WTC11 (cell line): ENCODE measurements at regions not wholly inside any gene's neighbourhood (a gene's known extent, or its start where the extent isn't known, plus 50 kb on each side); places are given as distances from the start of the nearest gene placed in this dataset.

Source experiments
- ATAC-seq: fragments of 200-7000 bp; cut with Tn5 transposase; 2 replicates; pipeline ENCODE4 v1.10.0; 2021; ENCODE audit warnings: mild to moderate bottlenecking, moderate library complexity
- CTCF ChIA-PET: fragments of 300-600 bp; sonication (Branson Sonifier 250); formaldehyde crosslinking; loops from one replicate; lab custom pipeline; 2021; ENCODE audit warnings: antibody characterized with exemption; lab: Charles Lee
- POLR2A ChIA-PET: fragments of 350-600 bp; sonication (Branson Sonifier 250); formaldehyde crosslinking; loops from one replicate; lab custom pipeline; 2021; ENCODE audit warnings: antibody characterized with exemption; lab: Charles Lee
- DNase-seq: peaks from one replicate; pipeline ENCODE4 v3.0.0; 2021; ENCODE audit warnings: low spot score
- H3K27ac Mint-ChIP-seq: 2 replicates; pipeline ENCODE4 v1.8.0; 2021; ENCODE audit warnings: mixed read lengths
- H3K27me3 Mint-ChIP-seq: 2 replicates; pipeline ENCODE4 v1.8.0; 2021; ENCODE audit warnings: low read depth, mild to moderate bottlenecking, moderate library complexity, mixed read lengths
- H3K36me3 Mint-ChIP-seq: 2 replicates; pipeline ENCODE4 v1.8.0; 2021; ENCODE audit warnings: mixed read lengths
- H3K4me1 Mint-ChIP-seq: 2 replicates; pipeline ENCODE4 v1.8.0; 2022; ENCODE audit warnings: mixed read lengths
- H3K4me3 Mint-ChIP-seq: 2 replicates; pipeline ENCODE4 v1.8.0; 2021; ENCODE audit warnings: mild to moderate bottlenecking, moderate library complexity, mixed read lengths
- H3K9me3 Mint-ChIP-seq: 2 replicates; pipeline ENCODE4 v1.8.0; 2021; ENCODE audit warnings: mixed read lengths
- AFF4 ChIP-seq: sonication (generic); formaldehyde crosslinking; IDR thresholded peaks from 2 replicates; pipeline ENCODE4 v1.8.1; 2023; ENCODE audit warnings: mild to moderate bottlenecking, missing genetic modification reagents, borderline replicate concordance
- ATF1 ChIP-seq: sonication (generic); formaldehyde crosslinking; IDR thresholded peaks from 2 replicates; pipeline ENCODE4 v1.8.1; 2023; ENCODE audit warnings: mild to moderate bottlenecking, moderate library complexity, missing genetic modification reagents
- CREM ChIP-seq: sonication (generic); formaldehyde crosslinking; IDR thresholded peaks from 2 replicates; pipeline ENCODE4 v1.8.1; 2022; ENCODE audit warnings: mild to moderate bottlenecking, missing genetic modification reagents, moderate library complexity
- ETV6 ChIP-seq: sonication (generic); formaldehyde crosslinking; IDR thresholded peaks from 2 replicates; pipeline ENCODE4 v1.8.1; 2022; ENCODE audit warnings: mild to moderate bottlenecking, missing genetic modification reagents
- FOXP1 ChIP-seq: sonication (generic); formaldehyde crosslinking; IDR thresholded peaks from 2 replicates; pipeline ENCODE4 v1.8.0; 2022; ENCODE audit warnings: missing genetic modification reagents, mild to moderate bottlenecking, moderate library complexity, borderline replicate concordance
- FOXP4 ChIP-seq: sonication (generic); formaldehyde crosslinking; IDR thresholded peaks from 2 replicates; pipeline ENCODE4 v1.8.0; 2022; ENCODE audit warnings: mild to moderate bottlenecking, missing genetic modification reagents
- GABPB1 ChIP-seq: sonication (generic); formaldehyde crosslinking; IDR thresholded peaks from 2 replicates; pipeline ENCODE4 v1.8.1; 2023; ENCODE audit warnings: mild to moderate bottlenecking, missing genetic modification reagents
- GRHL2 ChIP-seq: fragments of 250-450 bp; sonication (Bioruptor Pico); IDR thresholded peaks from 2 replicates; pipeline ENCODE4 v1.8.0; 2022; ENCODE audit warnings: mild to moderate bottlenecking, moderate library complexity; ENCODE audit not compliant: insufficient replicate concordance, severe bottlenecking
- HMGXB4 ChIP-seq: sonication (generic); formaldehyde crosslinking; IDR thresholded peaks from 2 replicates; pipeline ENCODE4 v1.8.1; 2023; ENCODE audit warnings: mild to moderate bottlenecking, moderate library complexity, missing genetic modification reagents
- IRF2 ChIP-seq: sonication (generic); formaldehyde crosslinking; IDR thresholded peaks from 2 replicates; pipeline ENCODE4 v1.8.0; 2022; ENCODE audit warnings: low read depth, missing genetic modification reagents, borderline replicate concordance
- MLX ChIP-seq: sonication (generic); formaldehyde crosslinking; IDR thresholded peaks from 2 replicates; pipeline ENCODE4 v1.8.1; 2023; ENCODE audit warnings: mild to moderate bottlenecking, missing genetic modification reagents, moderate library complexity
- MXD4 ChIP-seq: fragments of 250-450 bp; sonication (Bioruptor Pico); IDR thresholded peaks from 2 replicates; pipeline ENCODE4 v1.8.0; 2021; ENCODE audit warnings: mild to moderate bottlenecking, moderate library complexity, borderline replicate concordance
- NR1H2 ChIP-seq: sonication (generic); formaldehyde crosslinking; IDR thresholded peaks from 2 replicates; pipeline ENCODE4 v1.9.0; 2021; ENCODE audit warnings: mild to moderate bottlenecking, moderate library complexity, missing genetic modification reagents
- RORB ChIP-seq: fragments of 250-450 bp; sonication (Bioruptor Pico); IDR thresholded peaks from 2 replicates; pipeline ENCODE4 v1.9.0; 2021; ENCODE audit warnings: mild to moderate bottlenecking
- SP1 ChIP-seq: sonication (generic); formaldehyde crosslinking; conservative IDR thresholded peaks from 2 replicates; pipeline ENCODE4 v1.8.1; 2022; ENCODE audit warnings: missing genetic modification reagents
- TP53 ChIP-seq: sonication (generic); formaldehyde crosslinking; IDR thresholded peaks from 2 replicates; pipeline ENCODE4 v1.8.1; 2023; ENCODE audit warnings: mild to moderate bottlenecking, missing genetic modification reagents
- ZBTB21 ChIP-seq: sonication (generic); formaldehyde crosslinking; IDR thresholded peaks from 2 replicates; pipeline ENCODE4 v1.8.1; 2023; ENCODE audit warnings: mild to moderate bottlenecking, missing genetic modification reagents, borderline replicate concordance
- ZNF532 ChIP-seq: fragments of 250-450 bp; sonication (Bioruptor Pico); IDR thresholded peaks from 2 replicates; pipeline ENCODE4 v1.9.0; 2021; ENCODE audit warnings: mild to moderate bottlenecking, borderline replicate concordance

GRCh38 chr4:19534159-19534558 lies 717.5 kb upstream of the SLIT2 start (continued):
- TF ChIP-seq MLX (CRISPR knock-in tag) (no peak), SP1 (CRISPR knock-in tag) (no peak)

GRCh38 chr4:19531906-19532848 lies 719.5 kb upstream of the SLIT2 start:
- Mint-ChIP-seq H3K4me1 (no peaks in the 10 kb centered on the region), H3K4me3 (no peak overlapping the region), H3K27ac (no peak overlapping the region), H3K9me3 (peaks cover 5% of the 10 kb centered on the region; the same call in 1 of the 2 replicates), H3K27me3 (no peaks in the 10 kb centered on the region; the same call in 1 of the 2 replicates), H3K36me3 (no peaks in the 10 kb centered on the region)
- ATAC-seq (no peak), DNase-seq (no peak)
- TF ChIP-seq ATF1 (CRISPR knock-in tag): no peak
- no peak for TF ChIP-seq RORB
- no peak for TF ChIP-seq TP53 (CRISPR knock-in tag)
- no peak for TF ChIP-seq FOXP1 (CRISPR knock-in tag)
- no peak for TF ChIP-seq AFF4
- no peak for TF ChIP-seq CREM (CRISPR knock-in tag)
- no peak for TF ChIP-seq ZBTB21 (CRISPR knock-in tag)
- no peak for TF ChIP-seq IRF2
- TF ChIP-seq GABPB1: no peak
- TF ChIP-seq ETV6 (CRISPR knock-in tag): no peak
- TF ChIP-seq NR1H2 (CRISPR knock-in tag): no peak
- no peak for TF ChIP-seq MXD4 (CRISPR knock-in tag)
- TF ChIP-seq GRHL2 (CRISPR knock-in tag): no peak
- TF ChIP-seq FOXP4: no peak
- no peak for TF ChIP-seq SP1 (CRISPR knock-in tag)
- TF ChIP-seq ZNF532 (CRISPR knock-in tag): no peak
- TF ChIP-seq HMGXB4 (CRISPR knock-in tag): no peak
- ChIA-PET POLR2A (no interaction called here), CTCF (no interaction called here)
